ENCODE measurements at regions not wholly inside any gene's neighbourhood (a gene's known extent, or its start where the extent isn't known, plus 50 kb on each side); places are given as distances from the start of the nearest gene placed in this dataset.

DNA sequence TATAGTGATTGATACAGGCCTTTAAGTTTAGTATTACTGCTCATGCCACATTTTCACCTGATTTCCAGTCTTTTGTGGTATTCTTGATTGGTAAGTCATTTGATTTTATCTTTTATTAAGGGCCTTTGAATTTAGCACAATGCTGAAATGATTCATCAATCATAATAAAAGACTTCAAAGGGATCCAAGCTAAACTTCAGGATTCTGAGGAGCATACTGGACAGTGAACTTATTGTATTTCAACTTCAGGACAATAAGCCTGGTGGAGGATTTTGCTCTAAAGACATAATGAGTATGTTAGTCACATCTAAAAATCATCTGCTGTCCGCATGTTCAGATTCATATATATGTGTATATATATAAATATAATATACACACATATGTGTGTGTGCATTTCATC lies 233.3 kb downstream of the SETD4 start:
- TF ChIP-seq POLR2A (IDR thresholded peaks at IDR 0.05): no peak
- TF ChIP-seq, protein P1, sequence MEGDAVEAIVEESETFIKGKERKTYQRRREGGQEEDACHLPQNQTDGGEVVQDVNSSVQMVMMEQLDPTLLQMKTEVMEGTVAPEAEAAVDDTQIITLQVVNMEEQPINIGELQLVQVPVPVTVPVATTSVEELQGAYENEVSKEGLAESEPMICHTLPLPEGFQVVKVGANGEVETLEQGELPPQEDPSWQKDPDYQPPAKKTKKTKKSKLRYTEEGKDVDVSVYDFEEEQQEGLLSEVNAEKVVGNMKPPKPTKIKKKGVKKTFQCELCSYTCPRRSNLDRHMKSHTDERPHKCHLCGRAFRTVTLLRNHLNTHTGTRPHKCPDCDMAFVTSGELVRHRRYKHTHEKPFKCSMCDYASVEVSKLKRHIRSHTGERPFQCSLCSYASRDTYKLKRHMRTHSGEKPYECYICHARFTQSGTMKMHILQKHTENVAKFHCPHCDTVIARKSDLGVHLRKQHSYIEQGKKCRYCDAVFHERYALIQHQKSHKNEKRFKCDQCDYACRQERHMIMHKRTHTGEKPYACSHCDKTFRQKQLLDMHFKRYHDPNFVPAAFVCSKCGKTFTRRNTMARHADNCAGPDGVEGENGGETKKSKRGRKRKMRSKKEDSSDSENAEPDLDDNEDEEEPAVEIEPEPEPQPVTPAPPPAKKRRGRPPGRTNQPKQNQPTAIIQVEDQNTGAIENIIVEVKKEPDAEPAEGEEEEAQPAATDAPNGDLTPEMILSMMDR (IDR thresholded peaks at IDR 0.05): no peak
